ENCODE measurements at regions not wholly inside any gene's neighbourhood (a gene's known extent, or its start where the extent isn't known, plus 50 kb on each side); places are given as distances from the start of the nearest gene placed in this dataset.

GRCh38 chr1:209256766-209257350, 326.7 kb upstream of the CAMK1G start:
- no peak for TF ChIP-seq CTCF (conservative IDR thresholded peaks at IDR 0.05; ENCODE audit: low read depth, low read length)
- DNase-seq (ENCODE audit: low read depth), result no peak
- no peak overlapping the region for H3K4me3 ChIP-seq (ENCODE audit: low read depth, low read length)

- no peak for DNase-seq (ENCODE audit: low read depth)
- H3K4me3 ChIP-seq (ENCODE audit: low read depth, low read length), result no peak overlapping the region
- TF ChIP-seq CTCF (conservative IDR thresholded peaks at IDR 0.05; ENCODE audit: low read depth, low read length), result no peak
These were observed 326.1 kb upstream of the CAMK1G start for GRCh38 chr1:209257454-209257853.

- DNase-seq (ENCODE audit: low read depth), result no peak
- no peak overlapping the region for H3K4me3 ChIP-seq (ENCODE audit: low read depth, low read length)
- TF ChIP-seq CTCF (conservative IDR thresholded peaks at IDR 0.05; ENCODE audit: low read depth, low read length), result no peak
These were observed 323.4 kb upstream of the CAMK1G start for GRCh38 chr1:209260136-209260535.

- TF ChIP-seq CTCF (conservative IDR thresholded peaks at IDR 0.05; ENCODE audit: low read depth, low read length), result no peak
- H3K4me3 ChIP-seq (ENCODE audit: low read depth, low read length), result no peak overlapping the region
- no peak for DNase-seq (ENCODE audit: low read depth)
These were observed 320.9 kb upstream of the CAMK1G start for GRCh38 chr1:209262631-209263030.

GRCh38 chr1:209265301-209265700, 318.2 kb upstream of the CAMK1G start:
- DNase-seq (ENCODE audit: low read depth), result no peak
- no peak for TF ChIP-seq CTCF (conservative IDR thresholded peaks at IDR 0.05; ENCODE audit: low read depth, low read length)
- H3K4me3 ChIP-seq (ENCODE audit: low read depth, low read length), result no peak overlapping the region

- H3K4me3 ChIP-seq (ENCODE audit: low read depth, low read length), result no peak overlapping the region
- no peak for TF ChIP-seq CTCF (conservative IDR thresholded peaks at IDR 0.05; ENCODE audit: low read depth, low read length)
- no peak for DNase-seq (ENCODE audit: low read depth)
These were observed 316.8 kb upstream of the CAMK1G start for GRCh38 chr1:209266590-209267205.

- H3K4me3 ChIP-seq (ENCODE audit: low read depth, low read length), result no peak overlapping the region
- DNase-seq (ENCODE audit: low read depth), result no peak
- no peak for TF ChIP-seq CTCF (conservative IDR thresholded peaks at IDR 0.05; ENCODE audit: low read depth, low read length)
These were observed 315.5 kb upstream of the CAMK1G start for GRCh38 chr1:209267968-209268367.
